Vagina (tissue), 2 donors: ENCODE measurements at regions not wholly inside any gene's neighbourhood (a gene's known extent, or its start where the extent isn't known, plus 50 kb on each side); places are given as distances from the start of the nearest gene placed in this dataset.

Source experiments
- POLR2AphosphoS5 ChIP-seq, 2 donors: sonication (generic); formaldehyde crosslinking; IDR thresholded peaks; one replicate each; pipeline ENCODE4 v1.9.0; 2017; ENCODE audit warnings: antibody characterized with exemption in 2 of 2, mild to moderate bottlenecking in 2 of 2, low read depth in 1 of 2; ENCODE audit not compliant: insufficient read depth in 1 of 2
- TF ChIP-seq, protein P1 (sequence below), 3 experiments: fragments of 450-650 bp in 2 of 3; fragments of 200-600 bp in 1 of 3; sonication (generic) in 1 of 3; IDR thresholded peaks; one replicate each; pipeline ENCODE4 v1.5.1; 2017 to 2019; ENCODE audit warnings: antibody characterized with exemption in 3 of 3, mild to moderate bottlenecking in 2 of 3, moderate library complexity in 2 of 3

DNA sequence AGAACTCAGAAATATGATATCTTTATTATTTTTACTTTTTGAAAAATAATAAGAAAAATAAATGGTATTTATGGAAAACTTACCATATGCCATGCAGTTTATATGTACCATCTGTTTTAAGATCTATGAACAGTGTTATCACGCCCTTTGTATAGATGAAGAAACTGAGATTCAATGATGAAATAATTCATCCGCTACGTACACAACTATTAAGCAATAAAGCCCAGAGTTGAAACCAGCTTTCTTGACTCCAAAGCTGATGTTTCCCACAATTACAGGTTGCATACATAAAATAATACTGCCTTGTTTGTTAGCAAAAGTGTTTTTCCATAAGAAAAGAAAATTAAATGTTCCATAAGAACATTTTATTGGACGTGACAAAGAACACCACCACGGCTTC, 67.2 kb upstream of the BCL6 start:
- TF ChIP-seq, protein P1, sequence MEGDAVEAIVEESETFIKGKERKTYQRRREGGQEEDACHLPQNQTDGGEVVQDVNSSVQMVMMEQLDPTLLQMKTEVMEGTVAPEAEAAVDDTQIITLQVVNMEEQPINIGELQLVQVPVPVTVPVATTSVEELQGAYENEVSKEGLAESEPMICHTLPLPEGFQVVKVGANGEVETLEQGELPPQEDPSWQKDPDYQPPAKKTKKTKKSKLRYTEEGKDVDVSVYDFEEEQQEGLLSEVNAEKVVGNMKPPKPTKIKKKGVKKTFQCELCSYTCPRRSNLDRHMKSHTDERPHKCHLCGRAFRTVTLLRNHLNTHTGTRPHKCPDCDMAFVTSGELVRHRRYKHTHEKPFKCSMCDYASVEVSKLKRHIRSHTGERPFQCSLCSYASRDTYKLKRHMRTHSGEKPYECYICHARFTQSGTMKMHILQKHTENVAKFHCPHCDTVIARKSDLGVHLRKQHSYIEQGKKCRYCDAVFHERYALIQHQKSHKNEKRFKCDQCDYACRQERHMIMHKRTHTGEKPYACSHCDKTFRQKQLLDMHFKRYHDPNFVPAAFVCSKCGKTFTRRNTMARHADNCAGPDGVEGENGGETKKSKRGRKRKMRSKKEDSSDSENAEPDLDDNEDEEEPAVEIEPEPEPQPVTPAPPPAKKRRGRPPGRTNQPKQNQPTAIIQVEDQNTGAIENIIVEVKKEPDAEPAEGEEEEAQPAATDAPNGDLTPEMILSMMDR (IDR thresholded peaks at IDR 0.05): no peak
- no peak for TF ChIP-seq POLR2AphosphoS5 (IDR thresholded peaks at IDR 0.05; ENCODE audit: insufficient read depth in 1 of 2, low read depth in 1 of 2)
